ENCODE measurements at regions not wholly inside any gene's neighbourhood (a gene's known extent, or its start where the extent isn't known, plus 50 kb on each side); places are given as distances from the start of the nearest gene placed in this dataset.

DNA sequence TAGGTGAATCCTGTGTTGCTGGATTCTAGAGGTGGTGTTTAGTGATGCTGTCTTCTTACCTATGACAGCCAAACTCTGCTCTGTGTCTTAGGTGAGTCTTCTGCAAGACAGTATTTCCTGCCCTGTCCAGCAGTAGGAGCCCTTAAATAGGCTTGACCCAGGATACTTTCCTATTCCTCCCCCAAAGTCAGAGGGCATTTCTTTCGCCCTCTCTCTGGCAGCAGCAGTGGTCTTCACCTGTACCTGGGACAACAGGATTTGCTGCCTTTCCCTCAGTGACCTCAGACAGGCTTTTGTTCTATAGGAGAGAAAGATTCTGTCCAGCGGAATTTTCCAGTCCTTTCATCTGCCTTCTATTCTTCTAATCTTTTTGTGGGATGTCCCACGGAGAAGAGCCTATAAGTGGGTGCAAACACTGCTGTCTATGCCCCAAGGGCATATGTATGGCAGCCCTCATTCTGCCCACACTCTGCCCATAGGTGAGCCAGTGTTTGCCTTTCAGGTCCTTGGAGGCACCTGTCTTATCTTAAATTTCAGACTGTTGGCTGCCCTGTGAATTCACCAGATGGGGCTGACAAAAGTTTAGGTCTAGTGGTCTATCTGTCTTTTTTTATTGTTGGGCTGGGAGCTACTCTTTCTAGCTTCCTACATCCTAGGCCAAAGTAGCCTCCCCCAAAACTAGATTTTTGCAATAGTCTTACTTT lies 177.3 kb upstream of the SPOPL start:
- TF ChIP-seq POLR2A (IDR thresholded peaks at IDR 0.05; ENCODE audit: low read depth, low read length), result no peak
- TF ChIP-seq POLR2AphosphoS5 (IDR thresholded peaks at IDR 0.05; ENCODE audit: low read depth, low read length), result no peak

Measured in GM12892 (cell line).